SJCRH30 (cell line): ENCODE measurements at regions not wholly inside any gene's neighbourhood (a gene's known extent, or its start where the extent isn't known, plus 50 kb on each side); places are given as distances from the start of the nearest gene placed in this dataset.
A peak's percentile ranks its signal among the peaks of the same experiment; 100 is the strongest.
"Not testable (repeated sequence)": the region's sequence is repeated elsewhere in the genome, so short reads cannot be mapped to it uniquely, and the experiment has no call there.

Experiments
- DNase-seq, 2 experiments: peaks; one replicate each; pipeline ENCODE4 v3.0.0-alpha.2; 2015 to 2020
- H3K27ac ChIP-seq: fragments of 250-450 bp; sonication (Bioruptor Pico); 2 replicates; pipeline ENCODE4 v1.5.1; 2020; ENCODE audit warnings: mild to moderate bottlenecking, moderate library complexity
- H3K27me3 ChIP-seq: fragments of 250-450 bp; sonication (Bioruptor Pico); 2 replicates; pipeline ENCODE4 v1.5.1; 2020; ENCODE audit warnings: mild to moderate bottlenecking, moderate library complexity
- H3K36me3 ChIP-seq: fragments of 250-450 bp; sonication (Bioruptor Pico); 2 replicates; pipeline ENCODE4 v1.5.1; 2020; ENCODE audit warnings: mild to moderate bottlenecking, moderate library complexity
- H3K4me1 ChIP-seq: fragments of 250-450 bp; sonication (Bioruptor Pico); 2 replicates; pipeline ENCODE4 v1.5.1; 2020; ENCODE audit warnings: mild to moderate bottlenecking, moderate library complexity
- H3K4me3 ChIP-seq: fragments of 250-450 bp; sonication (Bioruptor Pico); 2 replicates; pipeline ENCODE4 v1.5.1; 2020; ENCODE audit warnings: mild to moderate bottlenecking, moderate library complexity
- H3K9me3 ChIP-seq: fragments of 250-450 bp; sonication (Bioruptor Pico); replicated peaks from 2 replicates; pipeline ENCODE4 v1.5.1; 2020; ENCODE audit warnings: mild to moderate bottlenecking, moderate library complexity

- H3K36me3 ChIP-seq, H3K27me3 ChIP-seq, H3K27ac ChIP-seq, DNase-seq, H3K9me3 ChIP-seq, H3K4me3 ChIP-seq, H3K4me1 ChIP-seq: not testable (repeated sequence)
These were observed 130.6 kb upstream of the PLEKHM1 start for GRCh38 chr17:45621087-45621486.

GRCh38 chr17:45622295-45622694 lies 131.8 kb upstream of the PLEKHM1 start:
- not testable (repeated sequence) for H3K9me3 ChIP-seq, H3K4me3 ChIP-seq, H3K27me3 ChIP-seq, H3K36me3 ChIP-seq, H3K4me1 ChIP-seq, H3K27ac ChIP-seq, DNase-seq

- Histone ChIP-seq H3K27ac (no peak overlapping the region), H3K4me1 (no peaks in the 10 kb centered on the region), H3K27me3 (no peaks in the 10 kb centered on the region), H3K9me3 (no peaks in the 10 kb centered on the region), H3K36me3 (peaks cover 21% of the 10 kb centered on the region), H3K4me3 (no peak overlapping the region)
- DNase-seq = no peak
These were observed 137.5 kb upstream of the PLEKHM1 start for GRCh38 chr17:45628019-45628418.

GRCh38 chr17:45631941-45632340 lies 141.4 kb upstream of the PLEKHM1 start:
- H3K27ac ChIP-seq = no peak overlapping the region
- H3K4me3 ChIP-seq = no peak overlapping the region
- peaks cover 29% of the 10 kb centered on the region for H3K36me3 ChIP-seq
- H3K9me3 ChIP-seq = no peaks in the 10 kb centered on the region
- no peak for DNase-seq
- no peaks in the 10 kb centered on the region for H3K4me1 ChIP-seq
- H3K27me3 ChIP-seq = no peaks in the 10 kb centered on the region

- Histone ChIP-seq H3K36me3 (peaks cover 18% of the 10 kb centered on the region), H3K4me3 (no peak overlapping the region), H3K9me3 (no peaks in the 10 kb centered on the region), H3K27me3 (no peaks in the 10 kb centered on the region), H3K27ac (no peak overlapping the region), H3K4me1 (no peaks in the 10 kb centered on the region)
- DNase-seq = no peak
These were observed 144.7 kb upstream of the CRHR1 start for GRCh38 chr17:45639297-45639849.

- peak; percentile 74 to 91 for DNase-seq
- Histone ChIP-seq H3K27ac (no peak overlapping the region), H3K4me1 (no peaks in the 10 kb centered on the region; the same call in 1 of the 2 replicates)
These were observed 143.8 kb upstream of the CRHR1 start for GRCh38 chr17:45640141-45640850.

GRCh38 chr17:45641541-45641940 lies 142.6 kb upstream of the CRHR1 start:
- Histone ChIP-seq H3K27me3 (no peaks in the 10 kb centered on the region), H3K27ac (no peak overlapping the region), H3K36me3 (peaks cover 10% of the 10 kb centered on the region; the same call in 1 of the 2 replicates), H3K9me3 (no peaks in the 10 kb centered on the region), H3K4me1 (peaks cover 9% of the 10 kb centered on the region), H3K4me3 (no peak overlapping the region)
- no peak for DNase-seq

More at GRCh38 chr17:45640141-45640850, 143.8 kb upstream of the CRHR1 start:
- Histone ChIP-seq H3K9me3 (no peaks in the 10 kb centered on the region), H3K36me3 (peaks cover 18% of the 10 kb centered on the region), H3K4me3 (no peak overlapping the region), H3K27me3 (no peaks in the 10 kb centered on the region)

- H3K4me3 ChIP-seq = no peak overlapping the region
- no peak overlapping the region for H3K27ac ChIP-seq
- H3K36me3 ChIP-seq = peaks cover 5% of the 10 kb centered on the region; the same call in 1 of the 2 replicates
- H3K27me3 ChIP-seq = no peaks in the 10 kb centered on the region
- H3K9me3 ChIP-seq = no peaks in the 10 kb centered on the region
- peaks cover 9% of the 10 kb centered on the region for H3K4me1 ChIP-seq
- no peak for DNase-seq
These were observed 140.5 kb upstream of the CRHR1 start for GRCh38 chr17:45643591-45643990.

- H3K4me3 ChIP-seq, DNase-seq, H3K27ac ChIP-seq, H3K4me1 ChIP-seq, H3K9me3 ChIP-seq, H3K27me3 ChIP-seq, H3K36me3 ChIP-seq: not testable (repeated sequence)
These were observed 139.5 kb upstream of the CRHR1 start for GRCh38 chr17:45644637-45645036.

- peaks cover 9% of the 10 kb centered on the region for H3K4me1 ChIP-seq
- no peak for DNase-seq
- H3K27ac ChIP-seq = no peak overlapping the region
- H3K36me3 ChIP-seq = no peaks in the 10 kb centered on the region
- H3K9me3 ChIP-seq = no peaks in the 10 kb centered on the region
- no peak overlapping the region for H3K4me3 ChIP-seq
- no peaks in the 10 kb centered on the region for H3K27me3 ChIP-seq
These were observed 138.8 kb upstream of the CRHR1 start for GRCh38 chr17:45645330-45645729.

GRCh38 chr17:45646288-45646988 lies 137.7 kb upstream of the CRHR1 start:
- Histone ChIP-seq H3K9me3 (no peaks in the 10 kb centered on the region), H3K27ac (no peak overlapping the region), H3K4me1 (peaks cover 9% of the 10 kb centered on the region), H3K27me3 (no peaks in the 10 kb centered on the region), H3K36me3 (no peaks in the 10 kb centered on the region), H3K4me3 (no peak overlapping the region)
- DNase-seq = peak; percentile 80 to 86

- Histone ChIP-seq H3K4me1 (peaks cover 9% of the 10 kb centered on the region), H3K27ac (no peak overlapping the region), H3K36me3 (no peaks in the 10 kb centered on the region), H3K9me3 (no peaks in the 10 kb centered on the region), H3K27me3 (no peaks in the 10 kb centered on the region), H3K4me3 (no peak overlapping the region)
- DNase-seq = no peak
These were observed 135.5 kb upstream of the CRHR1 start for GRCh38 chr17:45648642-45649041.

GRCh38 chr17:45649796-45650195 lies 134.3 kb upstream of the CRHR1 start:
- no peaks in the 10 kb centered on the region for H3K9me3 ChIP-seq
- peaks cover 9% of the 10 kb centered on the region for H3K4me1 ChIP-seq
- H3K27me3 ChIP-seq = no peaks in the 10 kb centered on the region
- no peak for DNase-seq
- H3K4me3 ChIP-seq = no peak overlapping the region
- no peak overlapping the region for H3K27ac ChIP-seq
- H3K36me3 ChIP-seq = no peaks in the 10 kb centered on the region

GRCh38 chr17:45650561-45650960 lies 133.6 kb upstream of the CRHR1 start:
- H3K9me3 ChIP-seq = no peaks in the 10 kb centered on the region
- no peak overlapping the region for H3K27ac ChIP-seq
- no peaks in the 10 kb centered on the region for H3K27me3 ChIP-seq
- DNase-seq = no peak
- H3K4me1 ChIP-seq = peaks cover 9% of the 10 kb centered on the region
- H3K4me3 ChIP-seq = no peak overlapping the region
- no peaks in the 10 kb centered on the region for H3K36me3 ChIP-seq

- no peak overlapping the region for H3K4me3 ChIP-seq
- no peaks in the 10 kb centered on the region for H3K36me3 ChIP-seq
- H3K9me3 ChIP-seq = no peaks in the 10 kb centered on the region
- no peaks in the 10 kb centered on the region for H3K27me3 ChIP-seq
- no peak for DNase-seq
- peaks cover 3% of the 10 kb centered on the region for H3K4me1 ChIP-seq
- no peak overlapping the region for H3K27ac ChIP-seq
These were observed 132.9 kb upstream of the CRHR1 start for GRCh38 chr17:45651145-45651709.
